DOHH2 (cell line): ENCODE measurements at regions not wholly inside any gene's neighbourhood (a gene's known extent, or its start where the extent isn't known, plus 50 kb on each side); places are given as distances from the start of the nearest gene placed in this dataset.

Experiments
- CTCF ChIP-seq: fragments of 200-600 bp; sonication (generic); IDR thresholded peaks from one replicate; pipeline ENCODE4 v1.5.1; 2014; ENCODE audit warnings: antibody characterized with exemption, mild to moderate bottlenecking, low read depth, low read length; ENCODE audit not compliant: poor library complexity, severe bottlenecking
- EZH2phosphoT487 ChIP-seq: fragments of 200-600 bp; sonication (generic); IDR thresholded peaks from 2 replicates; pipeline ENCODE4 v1.6.1; 2017; ENCODE audit warnings: borderline replicate concordance, mild to moderate bottlenecking, antibody characterized with exemption, low read length, moderate library complexity, mixed read lengths

- TF ChIP-seq CTCF (no peak), EZH2phosphoT487 (no peak)
Measured at GRCh38 chrX:25737540-25737939, 400.6 kb upstream of the MAGEB18 start.
